ENCODE measurements at regions not wholly inside any gene's neighbourhood (a gene's known extent, or its start where the extent isn't known, plus 50 kb on each side); places are given as distances from the start of the nearest gene placed in this dataset.

DNA sequence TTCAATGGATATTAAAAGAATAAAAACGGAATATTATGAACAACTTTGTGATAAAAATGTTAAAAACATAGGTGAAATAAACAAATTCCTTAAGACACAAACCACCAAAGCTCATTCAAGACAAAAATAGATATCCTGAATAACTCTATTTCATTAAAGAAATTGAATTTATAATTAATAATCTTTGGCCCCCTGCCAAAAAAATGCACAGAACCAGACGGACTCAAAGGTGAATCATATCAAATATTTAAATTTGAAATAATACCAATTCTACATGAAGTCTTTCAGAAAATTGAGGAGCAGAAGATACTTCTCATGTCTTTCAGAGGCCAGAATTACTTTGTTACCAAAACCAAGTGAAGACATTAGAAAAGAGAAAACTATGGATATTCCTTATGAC, 128.3 kb upstream of the KLHL29 start:
- no peak for TF ChIP-seq ZFX (IDR thresholded peaks at IDR 0.05)
- no peak for TF ChIP-seq CEBPB (IDR thresholded peaks at IDR 0.05; ENCODE audit: low read depth)
- TF ChIP-seq SP1 (IDR thresholded peaks at IDR 0.05; ENCODE audit: low read depth): no peak
- TF ChIP-seq, protein P1, sequence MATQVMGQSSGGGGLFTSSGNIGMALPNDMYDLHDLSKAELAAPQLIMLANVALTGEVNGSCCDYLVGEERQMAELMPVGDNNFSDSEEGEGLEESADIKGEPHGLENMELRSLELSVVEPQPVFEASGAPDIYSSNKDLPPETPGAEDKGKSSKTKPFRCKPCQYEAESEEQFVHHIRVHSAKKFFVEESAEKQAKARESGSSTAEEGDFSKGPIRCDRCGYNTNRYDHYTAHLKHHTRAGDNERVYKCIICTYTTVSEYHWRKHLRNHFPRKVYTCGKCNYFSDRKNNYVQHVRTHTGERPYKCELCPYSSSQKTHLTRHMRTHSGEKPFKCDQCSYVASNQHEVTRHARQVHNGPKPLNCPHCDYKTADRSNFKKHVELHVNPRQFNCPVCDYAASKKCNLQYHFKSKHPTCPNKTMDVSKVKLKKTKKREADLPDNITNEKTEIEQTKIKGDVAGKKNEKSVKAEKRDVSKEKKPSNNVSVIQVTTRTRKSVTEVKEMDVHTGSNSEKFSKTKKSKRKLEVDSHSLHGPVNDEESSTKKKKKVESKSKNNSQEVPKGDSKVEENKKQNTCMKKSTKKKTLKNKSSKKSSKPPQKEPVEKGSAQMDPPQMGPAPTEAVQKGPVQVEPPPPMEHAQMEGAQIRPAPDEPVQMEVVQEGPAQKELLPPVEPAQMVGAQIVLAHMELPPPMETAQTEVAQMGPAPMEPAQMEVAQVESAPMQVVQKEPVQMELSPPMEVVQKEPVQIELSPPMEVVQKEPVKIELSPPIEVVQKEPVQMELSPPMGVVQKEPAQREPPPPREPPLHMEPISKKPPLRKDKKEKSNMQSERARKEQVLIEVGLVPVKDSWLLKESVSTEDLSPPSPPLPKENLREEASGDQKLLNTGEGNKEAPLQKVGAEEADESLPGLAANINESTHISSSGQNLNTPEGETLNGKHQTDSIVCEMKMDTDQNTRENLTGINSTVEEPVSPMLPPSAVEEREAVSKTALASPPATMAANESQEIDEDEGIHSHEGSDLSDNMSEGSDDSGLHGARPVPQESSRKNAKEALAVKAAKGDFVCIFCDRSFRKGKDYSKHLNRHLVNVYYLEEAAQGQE (IDR thresholded peaks at IDR 0.05; ENCODE audit: low read depth): no peak
- no peak for TF ChIP-seq ELF1 (IDR thresholded peaks at IDR 0.05; ENCODE audit: borderline replicate concordance, low read depth)
- TF ChIP-seq SRF (IDR thresholded peaks at IDR 0.05; ENCODE audit: low read depth): no peak
- no peak for TF ChIP-seq TCF7L2 (IDR thresholded peaks at IDR 0.05; ENCODE audit: borderline replicate concordance, extremely low read depth, insufficient read depth, insufficient read length)
- TF ChIP-seq EZH2phosphoT487 (IDR thresholded peaks at IDR 0.05; ENCODE audit: borderline replicate concordance): no peak
- TF ChIP-seq POLR2AphosphoS5 (IDR thresholded peaks at IDR 0.05; ENCODE audit: low read depth, low read length): no peak
- TF ChIP-seq, protein P2, sequence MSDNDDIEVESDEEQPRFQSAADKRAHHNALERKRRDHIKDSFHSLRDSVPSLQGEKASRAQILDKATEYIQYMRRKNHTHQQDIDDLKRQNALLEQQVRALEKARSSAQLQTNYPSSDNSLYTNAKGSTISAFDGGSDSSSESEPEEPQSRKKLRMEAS (IDR thresholded peaks at IDR 0.05): no peak
- no peak for TF ChIP-seq ZNF274 (IDR thresholded peaks at IDR 0.05; ENCODE audit: low read depth, low read length)
- no peak for TF ChIP-seq CBX3 (IDR thresholded peaks at IDR 0.05; ENCODE audit: low read depth)
- TF ChIP-seq RAD21 (IDR thresholded peaks at IDR 0.05; ENCODE audit: low read depth): no peak
- TF ChIP-seq POLR2A (IDR thresholded peaks at IDR 0.05; ENCODE audit: borderline replicate concordance, extremely low read depth, insufficient read depth, insufficient read length): no peak
- TF ChIP-seq, protein P3, sequence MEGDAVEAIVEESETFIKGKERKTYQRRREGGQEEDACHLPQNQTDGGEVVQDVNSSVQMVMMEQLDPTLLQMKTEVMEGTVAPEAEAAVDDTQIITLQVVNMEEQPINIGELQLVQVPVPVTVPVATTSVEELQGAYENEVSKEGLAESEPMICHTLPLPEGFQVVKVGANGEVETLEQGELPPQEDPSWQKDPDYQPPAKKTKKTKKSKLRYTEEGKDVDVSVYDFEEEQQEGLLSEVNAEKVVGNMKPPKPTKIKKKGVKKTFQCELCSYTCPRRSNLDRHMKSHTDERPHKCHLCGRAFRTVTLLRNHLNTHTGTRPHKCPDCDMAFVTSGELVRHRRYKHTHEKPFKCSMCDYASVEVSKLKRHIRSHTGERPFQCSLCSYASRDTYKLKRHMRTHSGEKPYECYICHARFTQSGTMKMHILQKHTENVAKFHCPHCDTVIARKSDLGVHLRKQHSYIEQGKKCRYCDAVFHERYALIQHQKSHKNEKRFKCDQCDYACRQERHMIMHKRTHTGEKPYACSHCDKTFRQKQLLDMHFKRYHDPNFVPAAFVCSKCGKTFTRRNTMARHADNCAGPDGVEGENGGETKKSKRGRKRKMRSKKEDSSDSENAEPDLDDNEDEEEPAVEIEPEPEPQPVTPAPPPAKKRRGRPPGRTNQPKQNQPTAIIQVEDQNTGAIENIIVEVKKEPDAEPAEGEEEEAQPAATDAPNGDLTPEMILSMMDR (IDR thresholded peaks at IDR 0.05 in 2 of 3, conservative IDR thresholded peaks at IDR 0.05 in 1 of 3; ENCODE audit: borderline replicate concordance in 1 of 3, insufficient read depth in 1 of 3, low read depth in 2 of 3, low read length in 2 of 3): no peak
- TF ChIP-seq SIN3A (IDR thresholded peaks at IDR 0.05; ENCODE audit: low read depth): no peak
- TF ChIP-seq, protein P4, sequence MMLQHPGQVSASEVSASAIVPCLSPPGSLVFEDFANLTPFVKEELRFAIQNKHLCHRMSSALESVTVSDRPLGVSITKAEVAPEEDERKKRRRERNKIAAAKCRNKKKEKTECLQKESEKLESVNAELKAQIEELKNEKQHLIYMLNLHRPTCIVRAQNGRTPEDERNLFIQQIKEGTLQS (IDR thresholded peaks at IDR 0.05): no peak
- no peak for TF ChIP-seq JUND (IDR thresholded peaks at IDR 0.05)
- TF ChIP-seq YY1 (IDR thresholded peaks at IDR 0.05; ENCODE audit: extremely low read depth, insufficient replicate concordance, low read depth, low read length): no peak
- TF ChIP-seq, protein P5, sequence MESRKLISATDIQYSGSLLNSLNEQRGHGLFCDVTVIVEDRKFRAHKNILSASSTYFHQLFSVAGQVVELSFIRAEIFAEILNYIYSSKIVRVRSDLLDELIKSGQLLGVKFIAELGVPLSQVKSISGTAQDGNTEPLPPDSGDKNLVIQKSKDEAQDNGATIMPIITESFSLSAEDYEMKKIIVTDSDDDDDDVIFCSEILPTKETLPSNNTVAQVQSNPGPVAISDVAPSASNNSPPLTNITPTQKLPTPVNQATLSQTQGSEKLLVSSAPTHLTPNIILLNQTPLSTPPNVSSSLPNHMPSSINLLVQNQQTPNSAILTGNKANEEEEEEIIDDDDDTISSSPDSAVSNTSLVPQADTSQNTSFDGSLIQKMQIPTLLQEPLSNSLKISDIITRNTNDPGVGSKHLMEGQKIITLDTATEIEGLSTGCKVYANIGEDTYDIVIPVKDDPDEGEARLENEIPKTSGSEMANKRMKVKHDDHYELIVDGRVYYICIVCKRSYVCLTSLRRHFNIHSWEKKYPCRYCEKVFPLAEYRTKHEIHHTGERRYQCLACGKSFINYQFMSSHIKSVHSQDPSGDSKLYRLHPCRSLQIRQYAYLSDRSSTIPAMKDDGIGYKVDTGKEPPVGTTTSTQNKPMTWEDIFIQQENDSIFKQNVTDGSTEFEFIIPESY (IDR thresholded peaks at IDR 0.05; ENCODE audit: extremely low read depth, insufficient replicate concordance, low read length): no peak
- BruUV-seq (replicated peaks): no TSS peak
- CTCF ChIA-PET: no interaction called here
- Histone ChIP-seq H3K4me3 (replicated peaks in 1 of 2; ENCODE audit: low read depth in 1 of 2, low read length in 2 of 2) (no peak overlapping the region), H2AFZ (ENCODE audit: low read depth, low read length, poor library complexity, severe bottlenecking) (no peak overlapping the region), H3K4me2 (ENCODE audit: low read length) (no peak overlapping the region), H3K79me2 (ENCODE audit: insufficient read depth, low read length) (no peaks in the 10 kb centered on the region), H3K9me2 (ENCODE audit: insufficient read depth) (no peaks in the 10 kb centered on the region), H3K9me3 (ENCODE audit: control insufficient read depth in 1 of 2, insufficient read depth in 1 of 2, low read depth in 1 of 2, low read length in 2 of 2) (no peaks in the 10 kb centered on the region), H4K20me1 (ENCODE audit: insufficient read depth) (no peaks in the 10 kb centered on the region), H3K27ac (ENCODE audit: low read depth, low read length) (no peak overlapping the region), H3K9ac (ENCODE audit: low read length) (no peak overlapping the region), H3K27me3 (ENCODE audit: insufficient read depth, low read length) (peaks cover 43% of the 10 kb centered on the region), H3K36me3 (ENCODE audit: control insufficient read depth in 1 of 2, insufficient read depth in 2 of 2, low read length in 2 of 2) (no peaks in the 10 kb centered on the region), H3K4me1 (ENCODE audit: control insufficient read depth in 1 of 2, insufficient read depth in 2 of 2, low read length in 2 of 2) (no peaks in the 10 kb centered on the region)
- intact Hi-C loops (cut with micrococcal nuclease): loop anchor here (5.0 kb wide), 1 partner anchor 34 kb away; no protein-coding TSS in a partner anchor
- RAD21 ChIA-PET (ENCODE audit: low non-redundant PET in 1 of 2, low total read pairs in 2 of 2, uncharacterized antibody in 2 of 2, unreplicated experiment in 2 of 2): no interaction called here
- POLR2A ChIA-PET: no interaction called here
- DNase-seq (ENCODE audit: low read depth, low spot score): no peak
- ATAC-seq: no peak
